OCI-M2 (cell line): ENCODE measurements at regions not wholly inside any gene's neighbourhood (a gene's known extent, or its start where the extent isn't known, plus 50 kb on each side); places are given as distances from the start of the nearest gene placed in this dataset.

Experiments used
- DNase-seq: peaks from one replicate; lab custom pipeline; 2025; ENCODE audit not compliant: unreplicated experiment; lab: John Stamatoyannopoulos, UW

DNA sequence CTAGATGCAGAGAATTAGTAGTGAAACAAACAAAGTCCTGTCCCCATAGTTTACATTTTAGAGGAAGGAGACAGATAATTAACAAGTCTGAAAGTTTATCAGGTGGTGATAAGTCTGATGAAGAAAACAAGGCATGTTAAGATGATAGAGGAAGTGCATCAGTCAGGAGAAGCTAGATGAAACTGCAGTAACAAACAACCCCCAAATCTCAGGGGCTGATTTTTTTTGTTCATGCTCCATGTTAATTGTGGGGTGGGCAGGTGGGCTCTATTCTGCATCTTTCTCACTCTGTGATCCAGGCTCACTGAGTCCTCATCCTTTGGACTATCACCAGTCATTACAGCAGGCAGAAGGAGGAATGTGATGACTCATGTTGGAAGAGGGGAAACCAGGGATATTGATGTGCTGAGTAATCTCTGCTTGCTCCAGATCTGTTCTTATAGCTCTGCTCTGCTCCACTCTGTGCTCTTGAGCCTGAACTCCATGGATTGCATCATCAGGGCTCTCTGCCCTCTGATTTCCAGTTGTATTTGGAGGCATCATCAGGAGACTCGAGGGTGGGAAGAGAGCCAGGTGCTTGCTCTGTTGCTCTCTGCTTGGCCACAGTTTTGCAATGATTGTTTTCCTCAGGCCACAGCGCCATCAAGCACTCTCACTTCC is 166.9 kb downstream of the IER5 start:
- DNase-seq: no peak

DNA sequence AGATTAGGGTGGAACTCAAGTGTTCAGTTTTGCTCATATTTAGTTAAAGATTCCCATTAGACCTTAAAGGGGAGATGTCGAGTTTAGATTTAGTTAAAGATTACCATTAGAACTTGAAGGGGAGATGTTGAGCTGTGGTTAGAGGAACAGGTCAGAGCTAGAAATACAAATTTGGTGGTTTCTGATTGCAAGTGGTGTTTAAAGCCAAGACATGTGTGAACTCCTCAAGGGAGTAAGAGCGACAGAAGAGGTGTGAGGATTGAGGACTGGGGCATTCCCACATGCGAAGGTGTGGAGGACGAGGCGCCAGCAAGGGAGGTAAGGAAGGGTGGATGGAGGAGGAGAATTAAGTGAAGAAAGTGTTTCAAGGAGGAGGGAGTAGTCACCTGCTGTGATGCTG is 168.6 kb downstream of the IER5 start:
- no peak for DNase-seq

DNA sequence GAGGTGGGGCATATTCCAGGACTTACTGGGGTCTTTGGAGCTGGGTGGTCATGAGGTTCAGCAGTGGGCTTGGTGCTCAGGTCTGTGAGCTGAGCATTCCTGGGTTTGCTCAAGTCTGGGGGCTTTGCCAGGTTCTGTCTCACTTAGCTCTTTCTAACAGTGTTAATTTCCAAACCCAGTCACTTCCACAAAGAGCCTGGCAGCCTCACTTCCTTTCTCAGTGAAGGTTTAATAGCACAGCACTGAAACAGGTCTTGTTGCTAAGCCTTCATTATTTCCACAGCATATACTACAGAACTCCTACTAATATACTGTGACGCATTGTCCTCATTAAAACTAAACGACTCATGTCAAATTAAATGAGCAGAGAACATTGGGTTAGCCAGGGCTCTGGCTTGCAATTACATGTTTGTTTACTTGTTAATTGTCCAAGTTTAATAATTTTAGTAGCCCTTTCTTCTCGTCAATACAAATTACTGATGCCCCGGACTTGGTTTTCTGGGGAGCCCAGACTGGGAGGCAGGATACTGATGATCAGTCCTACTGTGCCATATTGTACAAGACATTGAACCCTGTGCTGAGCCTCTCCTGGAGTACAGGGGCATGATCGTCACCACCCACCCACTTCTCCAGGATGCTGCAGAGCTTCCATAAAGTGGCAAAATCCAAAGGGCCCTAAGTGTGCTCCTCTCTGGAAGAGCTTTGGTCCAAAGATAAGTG is 170.7 kb downstream of the IER5 start:
- DNase-seq: no peak

DNA sequence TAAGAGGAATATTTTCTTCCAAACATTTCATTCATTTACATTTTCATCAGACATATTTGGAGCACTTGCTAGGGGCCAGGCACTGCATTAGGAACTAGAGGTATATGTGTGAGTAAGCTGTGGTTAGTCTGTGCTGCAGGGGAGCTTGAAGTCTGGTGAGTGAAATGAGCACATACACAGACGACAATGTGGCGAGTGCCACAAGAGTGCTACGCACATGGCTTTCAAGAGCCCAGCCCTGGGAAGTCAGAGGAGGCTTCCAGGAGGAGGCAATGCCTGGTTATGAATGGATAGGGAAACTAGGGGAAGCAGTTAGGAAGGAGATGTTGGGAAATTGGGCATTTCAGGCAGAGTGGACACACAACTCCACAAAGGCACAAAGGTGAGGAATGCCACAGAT is 171.8 kb downstream of the IER5 start:
- DNase-seq: no peak

DNA sequence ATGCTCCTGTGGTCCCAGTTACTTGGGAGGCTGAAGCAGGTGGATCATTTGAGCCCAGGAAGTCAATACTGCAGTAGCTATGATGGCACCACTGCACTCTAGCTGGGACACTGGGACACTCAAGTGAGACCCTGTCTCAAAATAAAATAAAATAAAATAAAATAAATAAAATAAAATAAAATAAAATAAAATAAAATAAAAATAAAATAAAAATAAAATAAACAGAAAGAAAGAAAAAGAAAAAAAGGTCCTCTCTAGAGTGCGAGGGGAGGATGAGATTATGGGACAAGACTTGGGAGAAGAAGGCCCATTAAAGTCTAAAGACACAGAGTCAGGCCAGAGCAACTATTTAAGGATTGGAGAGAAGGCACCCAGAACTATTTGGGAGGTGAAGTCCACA is 172.5 kb downstream of the IER5 start:
- DNase-seq: no peak

DNA sequence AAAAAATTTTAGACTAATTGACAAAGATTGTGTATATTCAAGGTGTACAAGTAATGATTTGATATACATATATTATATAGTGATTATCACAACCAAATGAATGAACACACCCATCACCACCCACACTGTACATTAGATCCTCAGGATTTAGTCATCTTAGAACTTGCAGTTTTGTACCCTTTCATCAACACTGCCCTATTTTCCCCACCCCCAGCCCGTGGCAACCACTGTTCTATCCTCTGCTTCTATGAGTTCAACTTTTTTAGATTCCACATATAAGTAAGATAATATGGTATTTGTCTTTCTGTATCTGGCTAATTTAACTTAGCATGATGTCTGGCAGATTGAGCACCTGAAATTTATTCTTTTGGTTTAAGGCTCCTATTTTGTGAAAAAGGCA is 173.6 kb downstream of the IER5 start:
- no peak for DNase-seq

DNA sequence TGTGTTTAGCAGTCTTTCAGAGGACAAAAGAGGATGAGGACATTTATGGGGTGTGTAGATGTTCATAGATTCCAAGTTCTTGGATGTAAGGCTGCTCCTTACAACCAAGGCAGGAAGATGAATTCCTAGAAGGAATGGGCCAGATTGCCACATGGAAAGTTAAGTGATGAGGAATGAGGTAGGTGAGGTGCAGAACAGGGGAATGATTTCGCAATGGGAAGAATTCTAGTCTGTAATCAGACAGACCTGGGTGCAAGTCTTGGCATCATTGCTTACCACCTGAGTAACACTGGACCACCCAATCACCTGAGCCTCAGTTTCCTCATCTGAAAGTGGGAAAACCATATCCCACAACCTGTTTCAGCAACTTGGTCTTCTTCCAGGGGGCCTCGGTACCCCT is 174.9 kb downstream of the IER5 start:
- DNase-seq: no peak

DNA sequence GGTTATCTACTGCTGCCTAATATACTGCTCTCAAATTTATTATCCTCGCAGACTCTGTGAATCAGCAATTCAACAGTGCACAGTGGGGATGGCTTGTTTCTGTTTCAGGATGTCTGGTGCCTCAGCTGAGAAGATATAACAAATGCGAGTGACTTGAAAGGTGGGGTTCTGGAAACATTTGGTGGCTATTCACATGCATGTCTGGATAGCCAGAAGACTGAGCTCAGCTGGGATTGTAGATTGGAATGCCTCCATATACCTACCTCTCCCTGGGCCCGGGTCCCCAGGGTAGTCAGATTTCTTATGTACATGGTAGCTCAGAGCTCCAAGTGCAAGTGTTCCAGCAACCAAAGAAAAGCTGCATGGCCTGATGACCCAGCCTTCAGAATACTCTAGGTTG is 176.3 kb downstream of the IER5 start:
- DNase-seq: no peak

DNA sequence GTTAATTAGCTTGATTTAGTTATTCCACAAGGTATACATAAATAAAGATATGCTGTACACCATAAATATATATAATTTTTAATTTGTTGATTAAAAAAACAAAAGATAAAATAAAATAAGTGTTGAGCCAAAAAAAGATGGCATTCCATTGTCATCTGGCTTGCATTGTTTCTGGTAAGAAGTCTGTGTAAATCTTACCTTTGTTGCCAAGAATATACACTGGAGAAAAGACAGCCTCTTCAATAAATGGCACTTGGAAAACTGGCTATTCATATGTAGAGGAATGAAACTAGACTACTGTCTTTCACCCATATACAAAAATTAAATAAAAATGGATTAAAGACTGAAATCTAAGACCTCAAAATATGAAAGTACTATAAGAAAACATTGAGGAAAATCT is 196.5 kb downstream of the IER5 start:
- no peak for DNase-seq

DNA sequence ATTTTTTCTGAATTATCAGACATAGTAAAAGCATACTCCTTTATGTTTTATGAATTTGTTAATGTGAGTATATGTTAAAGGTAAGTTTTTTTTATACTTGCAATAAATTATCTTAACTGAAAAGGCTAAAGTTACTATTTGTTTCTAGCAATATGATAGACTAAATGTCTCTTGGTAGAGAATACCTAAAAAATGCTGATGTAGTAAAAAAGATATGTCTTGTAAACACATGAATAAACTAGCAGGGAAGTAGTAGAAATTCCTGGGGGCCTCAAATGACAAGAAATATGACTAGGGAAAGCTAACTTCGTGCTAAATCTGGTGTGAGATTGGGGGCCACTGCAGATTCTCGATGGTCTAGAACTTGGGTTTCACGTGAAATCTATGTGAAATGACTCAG is 188.1 kb upstream of the CACNA1E start:
- DNase-seq: no peak

DNA sequence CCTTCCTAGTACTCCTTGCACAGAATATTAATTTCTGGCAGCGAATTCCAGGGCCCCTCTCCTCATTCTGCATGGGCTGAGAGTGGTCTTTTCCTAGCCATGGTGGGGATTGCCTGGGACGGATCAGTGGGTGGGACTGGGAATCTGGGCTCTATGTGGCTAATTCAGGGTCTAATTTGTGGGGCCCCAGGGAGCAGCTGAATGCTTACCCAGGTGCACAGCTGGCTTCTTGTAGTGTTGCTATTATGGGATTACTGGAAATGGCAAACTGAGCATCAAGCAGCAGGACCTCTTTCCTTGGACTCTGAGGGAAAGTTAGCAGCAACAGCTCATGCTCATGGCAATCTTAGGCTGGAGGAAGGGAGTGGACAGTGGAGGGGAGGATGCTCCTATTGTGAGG is 187.1 kb upstream of the CACNA1E start:
- no peak for DNase-seq

DNA sequence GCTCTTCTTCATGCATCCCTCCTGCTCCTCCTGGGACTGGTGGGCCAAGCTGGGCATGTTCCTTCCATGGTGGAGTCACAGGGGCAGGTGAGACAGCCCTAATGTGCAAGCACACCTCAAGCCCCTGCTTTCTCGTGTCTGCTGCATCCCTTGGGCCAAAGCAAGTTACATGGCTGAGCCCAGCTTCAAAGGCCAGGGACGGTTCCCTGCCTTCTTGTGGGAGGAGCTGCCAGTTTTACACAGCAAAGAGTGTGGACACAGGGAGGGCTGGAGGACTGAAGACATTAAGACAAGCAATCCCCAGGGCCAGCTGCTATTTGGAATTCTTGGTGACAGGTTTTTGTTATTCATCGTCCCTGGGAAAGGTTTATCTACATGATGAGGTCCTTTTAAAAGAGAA is 175.2 kb upstream of the CACNA1E start:
- DNase-seq: no peak

DNA sequence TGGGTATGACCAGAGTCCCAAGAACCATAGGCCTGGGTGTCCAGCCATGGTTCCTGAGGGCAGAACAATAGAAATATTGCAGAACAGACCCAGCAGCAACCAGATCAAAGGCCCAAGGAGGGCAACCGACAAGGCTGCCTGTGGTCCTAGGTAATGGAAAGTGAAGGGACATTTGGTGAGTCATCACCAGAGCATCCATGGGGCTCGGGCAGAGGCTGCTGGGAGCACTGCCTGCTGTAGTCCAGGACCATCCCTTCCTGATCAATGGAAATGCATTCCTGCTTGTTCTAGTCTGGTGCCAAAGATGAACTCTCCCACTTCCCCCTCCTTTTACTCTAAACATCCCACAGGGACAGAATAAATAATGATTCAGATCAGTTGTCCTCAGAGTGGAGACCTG is 172.8 kb upstream of the CACNA1E start:
- DNase-seq: no peak

DNA sequence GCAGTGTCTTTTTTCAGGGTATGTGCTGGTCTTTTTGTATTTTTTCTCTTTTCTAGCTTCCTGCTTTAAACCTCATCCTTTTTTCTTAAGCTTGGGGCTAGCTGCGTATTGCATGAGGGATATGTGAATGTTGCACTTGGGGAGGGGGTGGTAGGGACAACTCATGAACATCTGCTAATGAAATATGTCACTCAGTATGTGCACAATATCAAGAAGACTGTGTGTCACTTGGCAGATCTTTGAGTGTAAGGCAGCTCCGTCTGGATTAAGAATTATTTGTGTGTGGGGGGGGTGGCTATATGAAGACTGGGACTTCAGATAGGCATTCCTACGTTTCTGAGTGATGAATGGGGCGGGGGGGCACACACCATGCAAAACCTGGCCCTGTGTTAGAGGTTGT is 170.4 kb upstream of the CACNA1E start:
- DNase-seq: no peak

DNA sequence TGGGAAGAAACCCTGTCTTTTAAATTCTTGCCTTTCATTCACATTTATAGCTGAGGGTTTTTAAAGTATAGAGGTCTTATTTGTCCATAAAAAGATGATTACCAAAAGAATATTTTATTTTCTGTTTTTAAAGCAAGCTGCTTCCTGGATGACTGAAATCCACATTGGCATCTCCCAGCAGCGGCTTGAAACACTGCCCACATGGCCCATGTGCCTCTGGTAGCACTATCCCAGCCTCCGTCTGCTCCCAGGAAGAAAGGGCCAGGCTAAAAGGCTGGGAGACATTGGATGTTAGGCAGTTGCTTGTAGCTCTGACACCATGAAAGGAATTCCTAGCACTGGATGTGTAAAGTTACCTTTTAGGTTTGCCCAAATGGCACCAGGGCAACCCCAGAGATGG is 169.9 kb upstream of the CACNA1E start:
- DNase-seq: no peak

DNA sequence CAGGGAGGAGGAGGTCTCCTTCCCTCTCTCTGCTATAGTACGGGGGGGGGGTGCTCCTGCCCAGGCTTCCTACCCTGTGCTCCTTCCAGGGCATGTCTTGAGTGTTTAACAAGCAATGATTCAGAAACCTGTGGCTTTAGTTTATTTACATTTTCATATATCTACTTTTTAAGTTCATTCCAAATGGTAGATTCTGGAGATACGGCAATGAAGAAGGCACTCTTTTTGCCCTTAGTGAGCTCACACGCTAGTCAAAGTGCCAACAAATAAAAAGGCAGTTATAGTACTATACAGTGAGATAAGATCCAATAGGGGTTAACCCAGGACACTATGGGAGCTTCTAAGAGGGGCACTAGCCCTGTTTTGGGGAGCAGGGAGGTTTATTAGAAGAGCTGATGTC is 169.3 kb upstream of the CACNA1E start:
- DNase-seq: no peak

DNA sequence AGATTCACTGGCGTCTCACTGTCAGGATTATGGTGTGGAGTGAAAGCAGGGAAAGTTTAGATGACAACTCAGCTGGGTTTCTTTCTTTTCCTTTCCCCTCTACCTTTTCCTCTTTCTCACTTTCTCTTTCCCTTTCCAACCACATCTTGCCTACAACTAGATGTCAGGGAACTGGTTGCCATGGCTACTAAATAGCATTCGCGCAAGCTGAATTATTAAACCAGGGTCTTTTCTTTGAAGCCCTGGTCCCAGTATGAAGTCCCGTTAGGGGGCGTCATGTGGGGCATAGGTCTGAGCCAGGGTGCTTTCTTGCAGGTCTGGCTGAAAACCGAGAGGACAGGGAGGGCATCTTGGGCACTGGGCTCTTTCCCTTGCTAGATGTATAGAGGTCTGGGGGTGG is 168.4 kb upstream of the CACNA1E start:
- no peak for DNase-seq

DNA sequence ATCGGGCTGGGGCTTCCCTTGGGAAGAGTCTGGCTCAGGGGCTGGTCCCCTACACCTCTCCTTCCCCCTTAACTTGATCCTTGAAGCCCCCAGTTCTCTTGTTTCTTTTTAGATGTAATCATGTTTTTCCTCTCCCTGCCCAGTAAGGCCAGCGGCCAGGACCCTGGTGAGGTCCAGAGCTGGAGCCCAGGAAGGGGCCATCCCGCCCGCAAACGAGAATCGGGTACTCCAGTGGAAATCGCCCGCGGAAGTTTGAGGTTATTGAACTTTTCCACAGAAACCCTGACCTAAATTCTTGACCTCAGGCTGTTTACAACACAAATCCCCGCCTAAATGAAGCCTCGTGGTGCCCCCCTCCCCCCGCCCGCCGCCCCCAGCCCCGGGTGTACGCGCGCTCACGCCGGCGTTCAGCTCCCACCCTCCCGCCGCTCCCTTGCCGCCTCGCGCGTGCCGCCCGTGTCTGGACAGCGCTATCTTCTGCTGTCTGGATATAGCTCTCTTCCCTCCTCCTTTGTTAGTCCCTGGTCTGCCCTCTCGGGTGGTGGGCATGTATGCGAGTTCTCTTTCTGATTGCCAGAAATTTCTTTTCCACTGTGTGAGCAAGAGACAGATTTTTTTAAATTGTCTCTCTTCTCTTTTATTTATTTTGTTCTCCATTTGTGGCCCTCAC is 165.9 kb upstream of the CACNA1E start:
- no peak for DNase-seq

DNA sequence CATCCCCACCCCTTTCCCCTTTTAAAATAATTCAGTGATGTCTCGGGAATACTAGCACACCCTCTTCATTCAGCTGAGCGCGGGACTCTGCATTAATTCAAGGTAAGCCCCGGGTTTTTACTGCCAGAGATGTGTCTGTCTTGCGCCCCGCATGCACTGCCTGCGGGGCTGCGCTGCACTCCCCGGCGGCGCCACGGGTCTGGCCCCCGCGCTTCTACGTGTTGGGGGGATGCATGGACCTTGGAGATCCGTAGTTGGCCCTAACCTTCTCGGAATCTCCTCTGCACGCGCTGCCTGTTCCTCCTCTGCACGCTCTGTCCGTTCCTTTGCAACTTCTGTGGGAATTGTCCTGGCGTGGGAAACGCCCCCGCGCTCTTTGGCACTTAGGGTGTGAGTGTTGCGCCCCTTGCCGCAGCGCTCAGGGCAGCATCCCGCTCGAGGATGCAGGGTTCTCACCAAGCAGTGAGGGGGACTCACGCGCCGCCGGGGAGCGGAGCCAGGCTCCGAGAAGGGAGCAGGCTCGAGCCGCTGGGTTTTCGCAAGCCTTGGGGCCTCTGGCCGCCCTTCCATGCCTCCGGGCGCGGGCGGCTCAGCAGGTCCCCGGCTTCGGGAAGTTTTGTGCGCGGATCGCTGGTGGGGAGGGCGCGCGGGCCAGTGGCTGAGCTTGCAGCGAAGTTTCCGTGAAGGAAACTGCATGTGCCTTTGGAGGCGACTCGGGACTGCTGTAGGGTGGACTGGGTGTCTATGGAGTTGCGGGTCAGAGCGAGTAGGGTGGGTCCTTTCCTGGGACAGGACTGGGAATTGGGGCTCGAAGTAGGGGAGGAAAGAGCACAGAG is 165.1 kb upstream of the CACNA1E start:
- DNase-seq: no peak

DNA sequence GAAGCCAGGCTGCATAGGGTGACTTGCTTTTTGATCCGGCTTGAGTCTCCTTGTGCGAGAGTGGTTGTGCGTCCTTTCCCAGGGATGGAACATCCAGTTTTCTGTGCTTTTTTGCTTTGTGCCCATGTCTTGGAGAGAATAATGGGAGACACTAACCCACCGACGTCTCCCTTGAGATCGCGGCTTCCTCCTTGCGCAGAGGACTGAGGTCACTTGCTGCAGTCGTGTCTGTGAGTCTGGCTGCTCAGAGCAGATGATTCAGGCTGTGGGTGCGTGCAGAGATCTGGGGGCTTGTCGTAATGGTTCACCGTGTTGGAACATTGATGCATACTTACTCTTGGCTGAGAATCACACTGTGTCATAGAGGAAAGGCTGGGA is 164.5 kb upstream of the CACNA1E start:
- DNase-seq: no peak

DNA sequence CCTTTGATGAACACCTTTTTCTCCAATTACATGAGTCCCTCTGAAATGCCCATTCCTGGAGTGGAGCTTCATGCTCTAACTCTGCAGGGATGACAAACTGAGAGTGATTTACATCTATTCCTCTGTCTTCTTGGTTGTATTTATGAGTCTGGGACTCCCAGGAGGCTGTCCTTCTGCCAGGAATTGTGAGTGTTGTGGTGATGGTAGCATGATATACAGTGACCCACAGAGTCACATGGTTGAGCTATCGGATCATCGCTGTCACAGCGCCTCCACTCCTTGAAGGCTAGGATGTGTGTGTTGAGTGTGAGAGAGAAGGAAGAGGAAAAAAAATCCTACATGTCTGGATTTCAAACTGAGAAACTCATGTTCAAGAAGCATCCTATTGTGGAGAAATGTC is 163.4 kb upstream of the CACNA1E start:
- DNase-seq: no peak
